NOMO-1 treated with DMSO at 0.1 percent for 48 hours (cell line): ENCODE measurements at regions not wholly inside any gene's neighbourhood (a gene's known extent, or its start where the extent isn't known, plus 50 kb on each side); places are given as distances from the start of the nearest gene placed in this dataset.
A peak's percentile ranks its signal among the peaks of the same experiment; 100 is the strongest.
"Not testable (repeated sequence)": the region's sequence is repeated elsewhere in the genome, so short reads cannot be mapped to it uniquely, and the experiment has no call there.

Experiments used
- DNase-seq: peaks from one replicate; lab custom pipeline; 2025; ENCODE audit not compliant: unreplicated experiment; lab: John Stamatoyannopoulos, UW

DNA sequence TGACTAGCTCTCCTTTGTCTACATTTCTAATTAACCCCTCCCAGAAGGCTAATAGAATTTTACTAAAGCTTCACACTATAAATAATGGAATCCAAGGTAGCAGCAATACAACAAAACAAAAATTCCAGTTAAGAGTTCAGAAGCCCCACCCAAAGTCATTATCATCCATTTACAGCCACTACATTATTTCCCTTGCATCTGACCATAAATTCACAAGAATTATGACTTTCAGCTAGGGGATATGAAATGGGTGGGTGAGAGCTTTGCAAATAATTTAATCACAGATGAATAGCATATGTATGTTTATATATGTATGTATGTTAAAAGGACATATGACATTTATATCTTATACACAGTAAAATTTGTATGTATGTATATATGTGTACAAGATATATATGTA is 65.3 kb upstream of the PTGDR start:
- DNase-seq = no peak

DNA sequence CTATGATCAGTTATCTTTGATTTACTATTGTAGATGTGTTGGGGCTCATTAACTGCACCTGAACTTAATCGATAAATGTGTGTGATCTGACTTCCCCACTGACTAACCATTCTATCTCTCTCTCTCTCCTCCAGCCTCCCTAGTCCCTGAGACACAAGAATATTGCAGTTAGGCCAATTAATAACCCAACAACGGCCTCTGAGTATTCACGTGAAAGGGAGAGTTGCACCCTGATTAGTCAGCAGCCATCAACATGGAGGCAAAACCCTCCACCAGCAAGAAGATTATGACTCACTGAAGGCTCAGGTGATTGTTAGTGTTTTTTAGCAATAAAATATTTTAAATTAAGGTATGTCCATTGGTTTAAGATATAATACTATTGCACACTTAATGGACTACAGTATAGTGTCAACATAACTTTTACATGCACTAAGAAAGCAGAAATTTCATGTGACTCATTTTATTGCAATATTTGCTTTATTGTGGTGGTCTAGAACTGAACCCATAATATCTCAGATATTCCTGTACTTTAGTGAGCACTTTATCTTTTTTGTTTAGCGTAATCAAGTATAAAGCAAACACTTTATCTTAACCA is 77.1 kb upstream of the PTGDR start:
- no peak for DNase-seq

DNA sequence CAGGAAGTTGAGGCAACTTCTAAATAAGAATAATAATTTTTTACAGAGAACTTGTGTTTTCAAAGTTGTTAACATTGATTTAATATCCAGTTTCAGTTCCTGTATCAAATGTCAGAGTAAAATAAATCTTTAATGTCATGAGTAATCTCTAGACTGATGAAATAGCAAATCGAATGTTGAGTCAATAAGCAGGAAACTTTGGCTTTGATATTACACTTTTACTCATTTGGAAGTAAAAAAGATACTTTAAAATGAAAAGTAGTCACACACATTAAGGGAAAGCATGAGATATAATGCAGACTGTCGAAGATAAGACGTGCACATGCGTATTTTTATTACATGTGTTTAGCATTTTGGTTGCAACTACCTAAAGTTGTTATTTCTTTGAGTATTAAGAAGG is 78.2 kb upstream of the PTGDR start:
- DNase-seq = peak; percentile 60

DNA sequence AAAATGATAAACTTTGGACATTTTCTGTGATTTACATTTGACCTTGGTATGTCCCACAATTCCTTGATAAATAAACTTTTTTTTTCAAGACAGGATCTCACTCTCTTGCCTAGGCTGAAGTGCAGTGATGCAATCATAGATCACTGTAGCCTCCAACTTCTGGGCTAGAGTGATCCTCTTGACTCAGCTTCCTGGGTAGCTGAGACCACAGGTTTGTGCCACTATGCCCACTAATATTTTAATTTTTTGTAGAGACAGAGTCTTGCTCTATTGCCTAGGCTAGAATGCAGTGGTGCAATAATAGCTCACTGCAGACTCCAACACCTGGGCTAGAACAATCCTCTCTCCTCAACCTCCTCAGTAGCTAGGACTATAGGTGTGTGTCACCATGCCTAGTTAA is 79.1 kb upstream of the PTGDR start:
- no peak for DNase-seq

DNA sequence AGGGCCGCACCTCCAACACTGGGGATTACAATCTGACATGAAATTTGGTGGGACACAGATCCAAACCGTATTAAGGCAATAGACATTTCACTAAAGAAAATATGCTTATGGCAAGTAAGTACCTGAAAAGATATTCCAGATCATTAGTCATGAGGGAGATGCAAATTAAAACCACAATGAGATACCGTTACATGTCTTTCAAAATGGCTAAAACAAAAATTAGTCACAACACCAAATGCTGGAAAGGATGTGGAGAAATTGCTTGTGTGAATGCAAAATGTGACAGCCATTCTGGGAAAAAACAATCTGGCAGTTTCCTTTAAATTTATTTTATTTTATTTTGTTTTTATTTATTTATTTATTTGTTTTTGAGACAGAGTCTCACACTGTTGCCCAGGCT is 82.3 kb upstream of the PTGDR start:
- DNase-seq = no peak

DNA sequence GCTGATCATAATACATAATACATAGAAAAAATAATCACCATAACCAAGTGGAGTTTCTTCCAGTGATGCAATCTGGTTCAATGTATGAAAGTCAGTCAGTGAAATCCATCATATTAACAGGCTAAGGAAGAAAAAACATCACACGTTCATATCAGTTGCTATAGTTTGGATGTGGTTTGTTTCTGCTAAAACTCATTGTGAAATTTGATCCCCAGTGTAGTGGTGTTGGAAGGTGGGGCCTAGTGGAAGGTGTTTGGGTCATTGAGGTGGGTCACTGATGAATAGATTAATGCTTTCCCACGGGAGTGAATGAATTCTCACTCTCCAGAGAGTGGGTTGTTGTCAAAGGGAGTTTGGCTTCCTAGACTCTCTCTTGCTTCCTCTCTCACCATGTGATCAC is 84.6 kb upstream of the PTGDR start:
- no peak for DNase-seq

DNA sequence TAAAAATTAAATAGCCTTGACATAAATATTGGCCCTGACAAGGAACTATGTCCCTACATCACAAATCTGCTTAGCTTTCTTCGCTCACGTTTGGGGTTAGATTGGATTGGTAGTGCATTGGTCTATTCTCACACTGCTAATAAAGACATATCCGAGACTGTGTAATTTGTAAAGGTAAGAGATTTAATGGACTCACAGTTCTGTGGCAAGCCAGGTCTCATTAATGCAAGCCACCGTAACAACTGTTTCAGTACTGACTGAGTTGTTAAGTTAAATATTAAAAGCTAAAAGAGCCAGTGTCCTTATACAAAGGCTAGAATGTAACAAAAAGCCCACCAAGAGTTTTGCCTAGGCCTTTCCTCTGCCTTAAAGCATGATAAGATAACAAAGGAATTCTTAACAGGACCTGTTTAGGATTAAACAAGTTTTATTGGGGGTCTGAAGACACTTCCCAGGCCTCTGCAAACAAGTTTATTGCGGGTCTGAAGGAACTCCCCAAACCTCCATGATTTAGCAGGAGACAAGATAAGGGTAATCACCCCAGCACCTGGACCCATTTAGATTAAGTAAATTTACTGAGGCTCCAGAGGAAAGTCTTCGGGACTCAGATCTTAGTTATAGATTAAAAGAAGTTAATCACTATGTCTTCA is 88.2 kb upstream of the PTGDR start:
- DNase-seq = no peak

DNA sequence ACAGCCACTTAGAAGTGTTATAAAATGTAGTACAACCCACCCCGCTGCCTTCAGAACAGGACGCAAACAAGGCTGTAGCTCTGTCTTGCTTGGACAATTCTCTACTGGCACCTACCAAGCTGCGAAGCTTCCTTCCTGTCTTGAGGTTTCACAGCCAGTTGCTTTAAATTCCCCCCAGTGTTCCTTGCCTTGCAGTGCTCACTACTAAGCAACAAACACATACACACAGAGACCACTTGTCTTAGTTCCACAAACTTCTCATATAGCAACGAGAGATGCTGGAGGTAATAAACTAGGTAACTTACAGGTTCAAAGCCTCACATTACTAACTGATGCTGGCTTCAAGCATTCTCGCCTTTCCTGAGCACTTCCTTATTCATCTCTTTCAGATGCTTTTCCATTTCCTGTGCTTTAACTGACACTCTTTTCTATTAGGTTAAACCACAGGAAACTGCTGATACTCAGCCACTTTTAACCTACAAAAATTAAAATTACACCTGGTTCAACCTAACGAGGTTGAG is 91.5 kb upstream of the PTGDR start:
- DNase-seq = no peak

DNA sequence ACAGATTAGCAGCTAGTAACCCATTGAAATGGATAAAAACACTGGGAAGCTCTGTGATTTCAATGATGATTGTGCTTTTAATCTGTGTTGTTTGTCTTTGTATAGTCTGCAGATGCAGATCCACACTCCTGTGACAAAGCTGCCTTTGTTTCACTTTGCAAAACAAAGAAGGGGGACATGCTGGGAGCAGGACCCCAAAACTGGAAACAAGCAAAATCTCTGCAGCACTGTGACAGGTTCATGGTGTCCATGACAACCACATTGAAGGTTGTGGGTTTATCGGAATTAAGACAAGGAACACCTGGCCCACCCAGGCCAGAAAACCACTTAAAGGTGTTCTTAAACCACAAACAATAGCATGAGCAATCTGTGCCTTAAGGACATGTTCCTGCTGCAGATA is 95.6 kb upstream of the PTGDR start:
- not testable (repeated sequence) for DNase-seq

DNA sequence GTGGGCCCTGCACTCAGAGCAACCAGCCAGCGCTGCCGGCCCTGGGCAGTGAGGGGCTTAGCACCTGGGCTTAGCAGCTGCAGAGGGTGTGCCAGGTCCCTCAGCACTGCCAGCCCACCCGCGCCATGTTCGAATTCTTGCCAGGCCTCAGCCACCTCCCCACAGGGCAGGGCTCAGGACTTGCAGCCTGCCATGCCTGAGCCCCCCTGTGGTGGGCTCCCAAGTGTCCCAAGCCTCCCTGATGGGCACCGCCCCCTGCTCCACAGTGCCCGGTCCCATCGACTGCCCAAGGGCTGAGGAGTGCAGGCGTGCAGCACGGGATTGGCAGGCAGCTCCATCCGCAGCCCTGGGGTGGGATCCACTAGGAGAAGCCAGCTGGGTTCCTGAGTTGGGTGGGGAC is 98.0 kb upstream of the NID2 start:
- DNase-seq = no peak

DNA sequence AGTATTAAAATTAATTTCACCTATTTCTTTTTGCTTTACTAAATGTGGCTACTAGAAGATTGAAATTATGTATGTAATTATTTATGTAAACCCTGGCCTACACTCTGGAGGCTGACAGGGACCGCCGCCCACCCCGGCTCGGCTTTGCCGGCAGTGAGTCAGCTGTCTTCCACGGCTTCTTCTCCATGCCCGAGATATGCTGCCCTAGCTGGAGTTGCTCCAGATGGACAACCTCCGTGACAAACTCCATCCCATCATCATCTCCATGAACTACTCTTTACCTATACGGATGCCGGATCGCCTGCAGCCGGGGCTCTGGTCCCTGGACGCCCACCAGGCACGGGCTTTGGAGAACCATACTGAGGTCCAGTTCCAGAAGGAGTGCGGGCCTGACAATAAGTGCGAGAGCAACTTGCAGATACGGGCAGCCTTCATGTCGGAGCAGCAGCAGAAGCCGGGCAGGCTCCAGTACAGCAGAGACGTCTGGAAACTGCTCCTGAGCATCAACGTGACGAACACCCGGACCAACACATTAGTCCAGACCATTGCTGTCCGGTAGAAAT is 86.9 kb upstream of the NID2 start:
- DNase-seq = no peak

DNA sequence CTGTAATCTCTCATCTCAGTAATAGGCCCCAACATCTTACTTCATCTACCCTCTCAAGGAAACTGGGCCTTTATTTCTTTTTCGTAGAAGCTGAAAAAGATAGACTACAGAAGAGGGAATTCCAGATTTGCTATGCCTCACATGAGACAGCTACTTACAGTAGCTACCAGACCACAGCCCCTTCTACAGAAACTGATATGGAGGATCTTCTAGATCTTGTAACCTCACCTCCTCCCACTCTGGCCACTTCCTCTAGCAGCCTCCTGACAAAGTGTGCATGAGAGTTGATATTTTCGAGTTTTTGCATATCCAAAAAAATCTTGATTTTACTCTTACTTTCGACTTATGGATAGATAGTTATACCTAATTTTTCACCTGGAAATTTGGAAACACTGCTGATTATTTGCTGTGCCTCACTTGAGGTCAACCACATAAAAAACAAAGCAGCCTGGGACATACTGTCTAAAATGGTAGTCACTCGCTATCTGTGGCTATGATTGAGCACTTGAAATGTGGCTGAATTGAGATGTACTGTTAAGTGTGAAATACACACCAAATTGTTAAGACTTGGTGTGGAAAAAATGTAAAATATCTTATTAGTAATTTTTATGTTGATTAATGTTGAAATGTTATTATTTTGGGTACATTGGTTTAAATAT is 86.3 kb upstream of the NID2 start:
- no peak for DNase-seq

DNA sequence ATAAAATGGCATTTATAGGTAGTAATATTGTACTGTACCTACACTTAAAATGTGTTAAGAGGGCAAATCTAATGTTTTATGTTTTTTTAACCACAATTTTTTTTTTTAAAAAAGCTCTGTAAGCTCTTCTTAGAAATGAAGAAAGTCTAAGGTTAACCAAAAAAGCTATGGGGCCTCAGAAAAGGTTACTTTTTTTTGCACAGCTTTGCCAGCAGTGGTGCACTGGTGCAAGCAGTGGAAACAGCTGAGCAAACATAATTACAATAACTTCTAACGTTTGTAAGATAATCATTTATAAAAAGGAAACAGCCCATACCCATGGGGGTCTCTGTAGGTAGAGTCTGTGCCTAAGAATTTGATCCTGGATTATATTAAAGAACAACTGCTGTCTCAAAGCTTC is 85.1 kb upstream of the NID2 start:
- DNase-seq = no peak

DNA sequence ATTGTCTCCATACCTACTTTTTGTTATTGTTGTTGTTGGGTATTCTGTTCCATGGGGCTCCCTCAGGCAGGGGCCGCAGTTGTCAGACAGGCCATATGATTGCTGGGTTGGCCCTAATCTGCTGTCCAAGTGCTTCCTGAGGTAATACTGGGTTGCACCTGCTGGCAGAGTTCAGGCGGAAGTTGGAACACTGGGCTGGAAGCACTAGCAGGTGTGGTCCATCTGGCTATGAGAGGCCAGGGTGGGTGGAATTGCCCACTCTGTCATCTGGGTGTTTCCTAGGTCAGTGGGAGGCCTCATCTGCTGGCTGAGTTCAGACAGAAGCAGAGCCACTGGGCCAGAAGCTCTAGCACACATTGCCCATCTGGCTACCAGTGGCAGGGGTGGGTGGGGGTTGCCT is 81.3 kb upstream of the NID2 start:
- no peak for DNase-seq

DNA sequence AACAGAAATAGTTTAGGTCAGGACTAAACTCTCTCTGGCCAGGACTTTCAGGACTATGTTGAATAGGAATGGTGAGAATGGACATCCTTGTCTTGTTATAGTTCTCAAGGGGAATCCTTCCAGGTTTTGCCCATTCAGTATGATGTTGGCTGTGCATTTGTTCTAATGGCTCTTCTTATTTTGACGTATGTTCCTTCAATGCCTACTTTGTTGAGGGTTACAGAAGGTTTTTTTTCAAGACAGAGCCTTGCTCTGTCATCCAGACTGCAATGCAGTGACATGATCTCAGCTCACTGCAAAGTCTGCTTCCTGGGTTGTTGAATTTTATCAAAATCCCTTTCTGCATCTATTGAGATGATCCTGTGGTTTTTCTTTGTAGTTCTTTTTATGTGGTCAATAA is 79.5 kb upstream of the NID2 start:
- no peak for DNase-seq

DNA sequence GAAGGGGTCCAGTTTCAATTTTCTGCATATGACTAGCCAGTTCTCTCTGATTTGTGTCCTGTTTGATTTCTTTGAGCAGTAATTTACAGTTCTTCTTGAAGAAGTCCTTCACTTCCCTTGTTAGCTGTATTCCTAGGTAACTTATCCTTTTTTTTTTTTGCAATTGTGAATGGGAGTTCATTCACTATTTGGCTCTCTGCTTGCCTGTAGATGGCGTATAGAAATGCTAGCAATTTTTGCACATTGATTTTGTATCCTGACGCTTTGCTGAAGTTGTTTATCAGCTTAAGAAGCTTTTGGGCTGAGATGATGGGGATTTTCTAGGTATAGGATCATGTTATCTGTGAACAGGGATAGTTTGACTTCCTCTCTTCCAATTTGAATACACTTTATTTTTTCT is 77.6 kb upstream of the NID2 start:
- no peak for DNase-seq

DNA sequence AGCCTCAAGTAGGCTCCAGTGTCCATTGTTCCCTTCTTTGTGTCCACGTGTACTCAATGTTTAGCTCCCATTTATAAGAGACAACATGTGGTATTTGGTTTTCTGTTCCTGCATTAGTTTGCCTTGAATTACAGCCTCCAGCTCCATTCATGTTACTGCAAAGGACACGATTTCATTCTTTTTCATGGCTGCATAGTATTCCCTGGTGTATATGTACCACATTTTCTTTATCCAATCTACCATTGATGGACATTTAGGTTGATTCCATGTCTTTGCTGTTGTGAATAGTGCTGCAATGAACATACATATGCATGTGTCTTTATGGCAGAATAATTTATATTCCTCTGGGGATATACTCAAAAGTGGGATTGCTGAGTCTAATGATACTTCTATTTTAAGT is 75.2 kb upstream of the NID2 start:
- DNase-seq = not testable (repeated sequence)

DNA sequence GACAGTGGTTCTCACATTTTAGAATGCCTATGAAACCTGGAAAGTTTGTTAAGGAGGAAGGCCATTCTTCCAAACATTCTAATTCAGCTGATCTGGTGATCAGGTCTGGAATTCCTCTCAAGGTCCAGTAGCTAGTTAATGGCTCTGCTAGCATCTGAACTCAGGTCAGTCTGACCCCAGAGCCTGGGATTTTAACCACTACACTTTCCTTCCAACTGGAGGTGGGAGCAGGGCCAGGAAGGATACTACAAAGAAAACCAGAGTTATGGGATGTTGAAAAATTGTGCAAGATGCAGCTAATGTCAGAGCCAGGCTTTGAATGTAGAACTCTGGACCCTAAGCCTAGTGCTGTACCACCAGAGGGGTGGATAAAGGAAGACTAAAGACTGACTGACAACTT is 73.6 kb upstream of the NID2 start:
- DNase-seq = no peak

DNA sequence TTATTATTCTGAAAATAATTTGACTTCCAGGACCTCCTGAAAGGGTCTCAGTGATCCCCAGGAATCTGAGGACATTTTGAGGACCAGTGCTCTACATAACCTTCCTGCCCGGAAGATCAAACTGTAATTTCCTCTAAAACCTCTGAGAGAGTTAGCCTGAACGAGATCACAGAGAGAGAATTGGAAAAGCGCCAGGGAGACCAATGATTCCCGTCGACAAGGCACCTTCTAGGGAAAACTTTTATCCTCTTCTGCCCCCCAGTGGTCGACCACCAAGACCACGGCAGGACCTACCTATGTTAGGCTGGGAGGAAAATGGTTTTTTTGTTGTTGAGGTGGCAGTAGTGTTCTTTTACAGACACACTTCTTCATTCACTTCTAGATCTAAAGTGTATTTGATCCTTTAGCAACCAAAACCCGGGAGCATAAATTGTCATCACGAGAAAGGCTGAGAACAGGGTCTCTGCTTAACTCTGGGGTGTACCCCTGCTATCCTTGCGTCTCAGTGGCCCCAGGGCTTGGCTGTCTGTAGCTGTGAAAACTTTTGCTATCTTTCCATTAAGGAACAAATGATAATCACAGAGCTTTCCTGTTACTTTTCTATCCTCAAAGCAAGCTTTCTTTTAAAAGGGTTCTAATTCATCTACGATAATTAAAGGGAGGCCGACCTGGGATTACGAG is 62.9 kb upstream of the NID2 start:
- peak; percentile 9 for DNase-seq

DNA sequence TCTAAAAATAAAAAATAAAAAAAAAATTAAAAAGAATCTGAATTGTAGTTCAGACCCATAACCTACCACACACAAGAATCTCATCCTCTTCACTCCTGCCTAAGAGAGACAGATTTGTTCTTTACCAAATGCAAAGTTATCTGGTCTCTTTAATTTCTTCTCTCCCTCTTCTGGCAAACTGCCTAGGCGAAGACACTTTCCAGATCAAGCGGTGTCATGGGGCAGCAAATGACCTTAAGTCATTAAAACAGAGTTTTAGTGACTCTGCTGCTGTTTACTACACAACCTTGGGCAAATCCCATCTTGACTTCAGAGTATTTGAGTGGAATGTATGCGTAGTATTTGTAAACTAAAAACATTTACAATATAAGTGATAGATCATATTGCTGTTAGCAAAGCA is 60.9 kb upstream of the NID2 start:
- no peak for DNase-seq

DNA sequence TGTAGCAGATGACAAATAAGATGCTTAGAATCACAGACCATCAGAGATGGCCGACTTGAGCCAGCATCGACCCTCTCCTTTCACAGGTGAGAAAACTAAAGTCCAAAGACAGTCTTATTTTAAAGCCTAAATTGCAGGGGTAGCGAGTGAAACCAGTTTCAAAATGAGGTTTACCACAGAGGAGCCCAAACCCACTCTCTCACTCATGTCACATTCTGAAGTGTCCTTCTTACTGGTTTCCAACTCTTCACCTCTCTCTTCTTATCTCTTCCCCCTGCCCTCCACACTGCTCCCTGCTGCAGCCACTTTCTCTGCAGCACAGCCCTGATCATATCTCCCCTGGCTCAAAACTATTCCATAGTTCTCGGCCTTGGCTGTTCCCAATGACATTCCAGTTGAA is 57.0 kb upstream of the NID2 start:
- DNase-seq = no peak
